WTC11 (cell line): ENCODE measurements at regions not wholly inside any gene's neighbourhood (a gene's known extent, or its start where the extent isn't known, plus 50 kb on each side); places are given as distances from the start of the nearest gene placed in this dataset.

Experiments
- SP1 ChIP-seq: sonication (generic); formaldehyde crosslinking; conservative IDR thresholded peaks from 2 replicates; pipeline ENCODE4 v1.8.1; 2022; ENCODE audit warnings: missing genetic modification reagents
- ZBTB21 ChIP-seq: sonication (generic); formaldehyde crosslinking; IDR thresholded peaks from 2 replicates; pipeline ENCODE4 v1.8.1; 2023; ENCODE audit warnings: mild to moderate bottlenecking, missing genetic modification reagents, borderline replicate concordance
- ZNF317 ChIP-seq: sonication (generic); formaldehyde crosslinking; IDR thresholded peaks from 2 replicates; pipeline ENCODE4 v1.8.1; 2023; ENCODE audit warnings: low read depth, mild to moderate bottlenecking, moderate library complexity, missing genetic modification reagents, borderline replicate concordance

- TF ChIP-seq ZBTB21 (CRISPR knock-in tag) (no peak), ZNF317 (no peak), SP1 (CRISPR knock-in tag) (no peak)
Observed at GRCh38 chr16:6207124-6207523, 1109.5 kb upstream of the EEF2KMT start.
